HG02870 (cell line): ENCODE measurements at regions not wholly inside any gene's neighbourhood (a gene's known extent, or its start where the extent isn't known, plus 50 kb on each side); places are given as distances from the start of the nearest gene placed in this dataset.
"Not testable (repeated sequence)": the region's sequence is repeated elsewhere in the genome, so short reads cannot be mapped to it uniquely, and the experiment has no call there.

Source experiments
- ATAC-seq: cut with Tn5 transposase; IDR thresholded peaks from one replicate; pipeline ENCODE4 v1.9.1; 2021; ENCODE audit warnings: mild to moderate bottlenecking, moderate library complexity; ENCODE audit not compliant: unreplicated experiment

- no peak for ATAC-seq
Observed at GRCh38 chrX:98028691-98029090, 1145.0 kb downstream of the RPA4 start.

DNA sequence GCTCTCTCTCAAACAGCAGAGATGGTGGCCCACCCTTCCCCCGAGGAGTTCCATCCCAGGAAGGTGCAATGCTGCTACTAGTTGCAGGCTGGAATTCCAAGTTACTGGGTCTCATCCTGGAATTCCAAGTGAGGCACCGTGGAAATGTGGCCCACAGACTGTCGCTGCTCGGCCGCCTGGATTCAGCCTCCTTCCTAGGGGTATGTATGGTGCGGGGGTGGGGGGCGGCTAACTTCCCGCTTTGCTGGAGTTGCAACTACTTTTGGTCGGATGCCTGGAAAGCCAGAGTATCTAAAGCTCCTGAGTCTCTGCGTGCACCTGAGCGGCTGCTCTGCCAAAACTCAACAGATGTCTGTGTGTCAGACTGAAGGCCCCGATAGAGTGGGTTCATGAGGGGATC, 1146.2 kb downstream of the RPA4 start:
- no peak for ATAC-seq

DNA sequence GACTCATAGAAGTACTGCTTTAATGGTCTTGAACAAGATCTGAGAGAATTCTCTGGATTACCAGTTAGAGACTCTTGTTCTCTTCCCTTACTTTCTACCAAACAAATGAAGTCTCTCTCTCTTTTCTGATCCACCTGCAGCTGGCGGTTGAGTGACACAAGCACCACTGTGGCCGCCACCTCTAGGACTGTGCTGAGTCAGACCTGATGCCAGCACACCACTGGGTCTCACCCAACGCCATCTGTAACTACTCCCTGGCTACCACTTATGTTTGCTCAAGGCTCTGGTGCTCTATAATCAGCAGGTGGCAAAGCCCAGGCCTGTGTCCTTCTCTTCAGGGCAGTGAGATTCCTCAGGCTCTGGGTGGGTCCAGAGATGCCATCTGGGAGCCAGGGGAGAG, 1173.5 kb downstream of the RPA4 start:
- no peak for ATAC-seq

GRCh38 chrX:98065151-98065550, 1181.4 kb downstream of the RPA4 start:
- ATAC-seq, result no peak

DNA sequence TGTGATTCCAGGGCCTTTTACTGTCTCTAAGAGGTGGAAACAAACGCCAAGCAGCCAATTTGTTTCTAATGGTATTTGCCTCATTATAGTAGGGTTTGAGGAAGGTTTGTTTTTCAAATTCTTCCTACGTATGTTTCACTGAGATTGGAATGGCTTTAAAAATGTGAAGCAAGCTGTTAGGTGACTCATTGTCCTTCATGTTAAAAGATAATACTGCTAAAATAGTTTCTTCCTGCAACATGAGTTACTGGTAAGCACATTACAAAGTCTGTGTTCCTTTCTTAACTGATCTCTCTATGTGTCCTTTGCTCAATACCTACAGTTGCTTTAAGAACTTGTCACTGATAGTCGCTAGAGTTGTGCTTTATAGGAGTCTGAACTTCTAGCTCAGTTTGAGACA, 1183.9 kb downstream of the RPA4 start:
- ATAC-seq, result no peak

GRCh38 chrX:98068024-98068580, 1184.4 kb downstream of the RPA4 start:
- no peak for ATAC-seq

DNA sequence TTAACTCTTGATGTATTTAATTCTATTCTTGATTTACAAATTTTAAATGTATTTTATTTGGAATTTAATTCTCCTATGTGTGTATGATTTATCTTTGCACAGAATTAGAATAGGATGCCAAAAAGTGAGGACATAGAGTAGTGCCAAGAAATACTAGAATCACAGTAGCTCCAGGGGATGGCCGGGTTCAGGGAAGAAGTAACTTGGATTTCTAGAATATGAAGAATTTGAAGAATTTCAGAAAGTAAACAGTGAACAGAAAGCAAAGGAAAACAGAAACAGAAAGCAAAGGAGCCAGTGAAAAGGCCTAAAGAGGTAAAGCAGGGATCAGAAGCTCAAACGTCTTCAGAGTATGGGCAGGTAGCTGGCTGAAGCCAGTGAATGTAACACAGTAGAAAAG, 1187.6 kb downstream of the RPA4 start:
- ATAC-seq, result no peak

DNA sequence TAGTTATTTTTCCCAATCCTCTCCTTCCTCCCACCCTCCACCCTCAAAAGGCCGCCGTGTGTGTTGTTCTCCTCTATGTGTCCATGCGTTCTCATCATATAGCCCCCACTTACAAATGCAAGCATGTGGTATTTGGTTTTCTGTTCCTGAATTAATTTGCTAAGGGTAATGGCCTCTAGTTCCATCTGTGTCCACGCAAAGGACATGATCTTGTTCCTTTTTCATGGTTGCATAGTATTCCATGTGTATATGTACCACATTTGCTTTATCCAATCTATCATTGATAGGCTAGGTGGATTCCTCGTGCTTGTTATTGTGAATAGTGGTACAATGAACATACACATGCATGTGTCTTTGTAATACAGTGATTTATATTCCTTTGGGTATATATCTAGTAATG, 1193.7 kb downstream of the RPA4 start:
- ATAC-seq, result no peak

DNA sequence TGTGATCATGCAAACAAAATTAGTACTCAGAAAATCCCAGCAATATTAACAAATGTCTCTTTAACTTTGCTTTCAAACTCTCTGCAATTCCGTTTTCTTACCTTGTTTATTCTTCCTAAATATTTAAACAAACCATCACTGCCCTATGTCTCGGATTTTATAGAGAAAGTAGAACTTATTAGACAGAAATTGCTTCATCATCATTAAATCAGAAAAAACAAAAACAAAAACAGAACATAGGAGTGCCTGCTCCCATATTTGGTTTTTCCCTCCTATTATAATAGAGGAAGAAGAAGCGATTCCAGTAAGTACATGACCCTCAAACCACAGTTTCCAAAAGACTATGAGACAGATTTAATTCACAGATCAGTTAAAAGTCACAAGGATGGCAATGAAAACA, 1228.0 kb downstream of the RPA4 start:
- no peak for ATAC-seq

DNA sequence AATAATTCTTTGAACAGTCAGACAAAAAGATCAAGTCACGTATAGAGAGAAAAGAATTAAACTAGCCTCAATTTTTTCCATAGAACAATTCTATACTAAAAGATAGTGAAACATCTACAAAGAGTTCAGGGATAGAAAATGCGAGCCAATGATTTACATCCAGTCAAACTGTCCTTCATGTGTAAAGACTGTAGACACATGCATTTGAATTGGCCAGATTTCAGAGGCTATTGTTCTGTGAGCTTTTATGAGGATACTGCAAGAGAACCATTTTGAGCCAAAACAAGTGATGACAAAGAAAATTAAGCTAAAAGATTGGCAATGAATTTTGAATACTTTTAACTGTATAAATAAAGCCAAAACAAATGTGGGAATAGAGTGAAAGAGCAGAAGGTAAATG, 1230.3 kb downstream of the RPA4 start:
- ATAC-seq, result no peak

GRCh38 chrX:98141466-98141865, 1257.8 kb downstream of the RPA4 start:
- ATAC-seq, result no peak

GRCh38 chrX:98191003-98191402, 1307.3 kb downstream of the RPA4 start:
- ATAC-seq, result no peak

DNA sequence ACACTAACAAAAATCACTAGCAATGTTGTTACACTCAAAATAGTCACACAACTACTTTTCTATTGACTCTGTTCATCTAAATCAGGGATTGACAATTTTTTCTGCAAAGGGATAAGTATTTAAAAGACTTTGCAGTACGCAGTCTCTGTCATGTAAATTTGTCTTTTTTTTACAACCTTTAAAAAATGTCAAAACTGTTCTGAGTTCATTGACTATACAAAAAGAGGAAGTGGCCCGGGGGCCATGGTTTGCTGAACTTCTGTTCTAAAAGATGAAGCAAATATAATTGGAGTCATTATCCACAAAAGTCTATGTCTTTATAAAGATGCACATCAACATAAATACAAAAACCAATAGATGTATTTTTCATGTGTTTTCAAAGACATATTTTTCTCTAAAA, 1310.3 kb downstream of the RPA4 start:
- no peak for ATAC-seq

GRCh38 chrX:98203800-98204199, 1320.1 kb downstream of the RPA4 start:
- no peak for ATAC-seq

DNA sequence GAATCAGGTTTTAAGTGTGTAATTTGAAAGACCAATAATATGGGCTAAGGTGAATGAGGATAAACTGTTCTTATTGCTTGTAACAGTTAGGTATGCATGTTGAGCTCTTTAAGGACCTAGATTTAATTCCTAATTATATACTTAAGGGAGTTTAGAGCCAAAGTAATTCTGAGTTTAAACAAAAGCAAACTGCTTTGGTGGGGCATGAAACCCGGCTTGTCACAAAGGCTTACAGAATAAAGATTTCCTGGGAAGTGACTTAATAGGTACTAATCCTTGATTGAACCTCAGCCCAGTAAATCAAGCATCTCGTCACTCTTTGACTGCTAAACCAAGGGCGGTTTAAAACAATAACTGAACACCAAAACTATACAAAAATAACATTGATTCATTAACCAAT, 1324.2 kb downstream of the RPA4 start:
- ATAC-seq, result no peak

GRCh38 chrX:98231003-98231402, 1347.3 kb downstream of the RPA4 start:
- no peak for ATAC-seq

GRCh38 chrX:98240061-98240460, 1356.4 kb downstream of the RPA4 start:
- ATAC-seq, result not testable (repeated sequence)

GRCh38 chrX:98263135-98263534, 1379.4 kb downstream of the RPA4 start:
- no peak for ATAC-seq

DNA sequence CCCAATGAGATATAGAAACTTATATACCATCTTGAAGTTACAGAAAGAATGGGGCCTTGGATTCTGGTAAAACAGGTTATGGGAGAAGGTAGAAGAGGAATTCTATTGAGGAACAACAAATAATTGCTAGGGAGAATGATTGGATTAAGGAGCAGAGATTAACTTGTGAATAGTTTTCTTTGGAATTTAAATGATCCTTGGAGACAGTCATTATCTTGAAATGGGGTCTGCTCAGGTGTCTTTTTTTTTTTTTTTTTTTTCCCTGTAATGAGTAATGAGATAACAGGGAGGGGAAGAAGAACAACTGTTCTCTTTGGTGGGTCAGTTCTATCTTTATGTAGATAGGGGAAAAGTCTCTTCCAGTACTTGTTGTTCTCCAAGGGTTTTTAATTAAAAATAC, 1406.0 kb downstream of the RPA4 start:
- no peak for ATAC-seq

DNA sequence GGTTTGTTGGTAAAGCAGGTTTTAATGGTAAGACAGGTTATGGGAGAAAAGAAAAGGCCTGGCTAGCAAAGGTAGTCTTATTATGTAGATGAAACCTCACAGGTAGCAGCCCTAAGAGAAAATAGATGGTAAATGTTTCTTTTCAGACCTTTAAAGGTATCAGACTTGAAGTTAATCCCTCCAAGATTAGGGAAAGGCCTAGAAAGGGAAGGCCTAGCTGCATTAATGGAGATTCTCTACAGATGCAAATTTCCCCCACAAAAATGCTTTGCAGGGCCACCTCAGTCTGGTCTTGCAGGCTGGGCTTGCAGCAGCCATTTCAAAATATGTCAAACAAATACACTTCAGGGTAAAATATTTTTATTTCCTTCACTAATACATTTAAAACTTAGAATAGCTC, 1410.6 kb downstream of the RPA4 start:
- no peak for ATAC-seq

DNA sequence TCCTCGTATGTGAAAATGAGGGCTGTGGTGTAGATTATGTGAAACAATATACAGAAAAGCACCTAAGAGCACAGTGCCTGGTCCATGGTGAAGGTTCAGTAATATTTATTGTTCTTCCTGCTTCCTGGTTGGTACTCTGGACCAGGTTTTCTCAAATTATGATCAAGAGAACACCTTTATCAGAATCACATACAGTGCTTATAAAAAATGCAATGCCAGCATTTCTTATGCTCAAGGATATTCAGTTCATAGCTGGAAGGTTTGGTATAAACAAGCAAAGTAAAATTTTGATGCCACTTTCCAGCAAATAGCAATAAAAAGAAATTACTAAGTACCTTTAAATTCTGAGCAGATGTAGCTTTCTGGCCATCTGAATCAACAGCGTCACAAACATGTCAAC, 1412.4 kb downstream of the RPA4 start:
- no peak for ATAC-seq

- no peak for ATAC-seq
Observed at GRCh38 chrX:98299785-98300184, 1416.1 kb downstream of the RPA4 start.

GRCh38 chrX:98300536-98300935, 1416.8 kb downstream of the RPA4 start:
- ATAC-seq, result not testable (repeated sequence)

- no peak for ATAC-seq
Observed at GRCh38 chrX:98331407-98331806, 1447.7 kb downstream of the RPA4 start.
